Fibroblast of pulmonary artery (primary cell): ENCODE measurements at regions not wholly inside any gene's neighbourhood (a gene's known extent, or its start where the extent isn't known, plus 50 kb on each side); places are given as distances from the start of the nearest gene placed in this dataset.

ENCODE experiments used
- DNase-seq: peaks from one replicate; pipeline ENCODE4 v3.0.0-alpha.2; 2010; ENCODE audit warnings: low read depth
- H3K4me3 ChIP-seq: replicated peaks from 2 replicates; pipeline ENCODE4 v1.5.1; 2011; ENCODE audit warnings: low read depth, mild to moderate bottlenecking, control low read depth, low read length, moderate library complexity
- TF ChIP-seq, protein P1 (sequence below): IDR thresholded peaks from 2 replicates; pipeline ENCODE4 v1.5.1; 2011; ENCODE audit warnings: mild to moderate bottlenecking, control low read depth, low read length, inconsistent platforms; ENCODE audit errors: missing control alignments

DNA sequence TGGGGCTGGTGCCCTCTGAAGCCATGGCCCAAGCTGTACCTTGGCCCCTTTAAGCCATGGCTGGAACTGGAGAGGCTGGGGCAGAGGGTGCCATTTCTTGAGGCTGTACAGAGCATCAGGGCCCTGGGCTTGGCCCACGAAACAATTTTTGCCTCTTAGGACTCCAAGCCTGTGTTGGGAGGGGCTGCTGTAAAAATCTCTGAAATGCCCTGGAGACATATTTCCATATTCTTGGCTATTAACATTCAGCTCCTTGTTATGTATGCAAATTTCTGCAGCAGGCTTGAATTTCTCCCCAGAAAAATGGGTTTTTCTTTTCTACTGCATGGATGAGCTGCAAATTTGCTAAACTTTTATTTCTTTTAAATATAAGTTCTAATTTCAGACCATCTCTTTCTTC, 834.0 kb downstream of the DSC3 start:
- H3K4me3 ChIP-seq = no peak overlapping the region
- DNase-seq = no peak
- TF ChIP-seq, protein P1, sequence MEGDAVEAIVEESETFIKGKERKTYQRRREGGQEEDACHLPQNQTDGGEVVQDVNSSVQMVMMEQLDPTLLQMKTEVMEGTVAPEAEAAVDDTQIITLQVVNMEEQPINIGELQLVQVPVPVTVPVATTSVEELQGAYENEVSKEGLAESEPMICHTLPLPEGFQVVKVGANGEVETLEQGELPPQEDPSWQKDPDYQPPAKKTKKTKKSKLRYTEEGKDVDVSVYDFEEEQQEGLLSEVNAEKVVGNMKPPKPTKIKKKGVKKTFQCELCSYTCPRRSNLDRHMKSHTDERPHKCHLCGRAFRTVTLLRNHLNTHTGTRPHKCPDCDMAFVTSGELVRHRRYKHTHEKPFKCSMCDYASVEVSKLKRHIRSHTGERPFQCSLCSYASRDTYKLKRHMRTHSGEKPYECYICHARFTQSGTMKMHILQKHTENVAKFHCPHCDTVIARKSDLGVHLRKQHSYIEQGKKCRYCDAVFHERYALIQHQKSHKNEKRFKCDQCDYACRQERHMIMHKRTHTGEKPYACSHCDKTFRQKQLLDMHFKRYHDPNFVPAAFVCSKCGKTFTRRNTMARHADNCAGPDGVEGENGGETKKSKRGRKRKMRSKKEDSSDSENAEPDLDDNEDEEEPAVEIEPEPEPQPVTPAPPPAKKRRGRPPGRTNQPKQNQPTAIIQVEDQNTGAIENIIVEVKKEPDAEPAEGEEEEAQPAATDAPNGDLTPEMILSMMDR = no peak

DNA sequence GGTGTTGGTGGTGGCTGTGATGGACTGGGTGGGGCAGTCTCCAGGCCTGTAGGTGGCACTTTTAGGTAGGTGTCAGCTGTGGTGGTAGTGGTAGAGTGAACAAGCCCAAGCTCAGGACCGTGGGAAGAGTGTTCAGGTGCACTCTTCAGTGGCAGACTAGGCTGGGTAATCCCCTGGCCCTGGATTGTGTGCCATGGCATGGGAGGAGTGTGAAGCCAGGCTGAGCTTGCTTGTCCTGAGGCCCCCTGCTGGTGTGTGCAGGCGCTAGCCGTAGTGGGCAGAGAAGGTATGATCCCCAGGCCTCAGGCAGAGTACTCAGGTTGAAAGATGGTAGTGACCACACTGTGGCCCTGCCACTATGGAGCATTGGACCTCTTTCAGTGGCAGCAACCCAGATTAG, 850.3 kb downstream of the DSC3 start:
- no peak for DNase-seq
- TF ChIP-seq, protein P1 = no peak
- no peak overlapping the region for H3K4me3 ChIP-seq

DNA sequence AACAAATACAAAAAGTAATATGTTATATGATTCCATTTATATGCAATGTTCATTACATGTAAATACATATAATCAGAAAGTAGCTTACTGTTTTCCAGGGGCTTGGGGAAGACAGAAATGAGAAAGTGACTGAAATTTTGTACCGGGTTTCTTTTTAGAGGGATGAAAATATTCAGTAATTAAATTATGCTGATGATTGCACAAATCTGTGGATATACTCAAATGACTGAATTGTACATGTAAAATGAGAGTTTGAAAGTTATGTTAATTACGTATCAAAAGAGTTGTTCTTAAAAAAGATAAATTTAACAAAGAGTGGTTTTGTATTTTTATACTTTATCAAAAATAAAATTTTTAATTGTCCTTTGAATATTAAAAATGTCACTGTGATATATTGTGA, 856.3 kb downstream of the DSC3 start:
- H3K4me3 ChIP-seq = no peak overlapping the region
- TF ChIP-seq, protein P1 = no peak

DNA sequence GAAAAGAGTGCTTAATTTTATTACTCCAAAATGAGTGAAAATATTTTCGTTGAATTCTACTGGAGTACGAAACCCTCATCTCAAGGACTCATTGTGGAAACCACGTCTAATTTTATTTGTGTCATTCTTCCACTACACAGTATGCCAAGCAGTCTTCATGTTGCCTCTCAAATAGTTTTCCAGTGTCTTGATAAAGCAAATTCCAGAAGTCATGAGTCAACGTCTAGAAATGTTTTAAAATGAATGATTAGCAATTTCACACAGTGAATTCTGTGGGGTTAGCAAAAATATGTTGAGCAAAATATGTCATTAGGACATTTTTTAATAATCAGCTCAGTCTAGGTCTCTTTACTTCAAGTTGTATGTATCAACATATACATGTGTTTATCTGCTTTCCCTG, 865.5 kb downstream of the DSC3 start:
- peak; percentile 45 for DNase-seq
- H3K4me3 ChIP-seq = no peak overlapping the region
- TF ChIP-seq, protein P1 = no peak

More for the DNA sequence above, 856.3 kb downstream of the DSC3 start:
- DNase-seq = no peak

DNA sequence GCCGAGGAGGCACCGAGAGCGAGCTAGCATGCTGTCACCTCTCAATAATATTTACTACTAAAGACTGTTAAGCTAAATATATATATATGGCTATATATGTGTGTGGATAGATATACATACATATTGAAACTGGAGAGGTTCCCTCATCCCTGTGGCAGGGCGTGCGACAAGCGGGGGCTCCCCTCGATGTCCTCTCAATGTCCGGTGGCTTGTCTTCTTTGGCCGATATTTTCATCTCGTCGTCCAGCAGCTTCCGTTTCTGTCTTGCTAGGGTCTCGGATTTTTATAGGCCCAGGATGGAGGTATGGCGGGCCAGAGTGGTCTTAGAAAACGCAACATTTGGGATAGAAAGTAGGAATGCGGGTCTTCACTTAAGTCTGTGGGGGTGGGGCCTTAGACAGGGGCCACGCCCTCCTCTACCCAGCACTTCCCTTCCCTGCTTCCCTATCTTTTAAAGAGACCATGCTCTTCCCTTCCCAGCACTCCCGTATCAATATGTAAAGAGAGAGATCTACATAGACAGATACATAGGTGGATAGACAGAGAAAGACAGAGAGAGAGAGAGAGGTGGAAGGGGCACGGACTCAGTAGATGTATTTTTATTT, 866.8 kb downstream of the DSC3 start:
- TF ChIP-seq, protein P1 = no peak
- no peak for DNase-seq
- H3K4me3 ChIP-seq = no peak overlapping the region

DNA sequence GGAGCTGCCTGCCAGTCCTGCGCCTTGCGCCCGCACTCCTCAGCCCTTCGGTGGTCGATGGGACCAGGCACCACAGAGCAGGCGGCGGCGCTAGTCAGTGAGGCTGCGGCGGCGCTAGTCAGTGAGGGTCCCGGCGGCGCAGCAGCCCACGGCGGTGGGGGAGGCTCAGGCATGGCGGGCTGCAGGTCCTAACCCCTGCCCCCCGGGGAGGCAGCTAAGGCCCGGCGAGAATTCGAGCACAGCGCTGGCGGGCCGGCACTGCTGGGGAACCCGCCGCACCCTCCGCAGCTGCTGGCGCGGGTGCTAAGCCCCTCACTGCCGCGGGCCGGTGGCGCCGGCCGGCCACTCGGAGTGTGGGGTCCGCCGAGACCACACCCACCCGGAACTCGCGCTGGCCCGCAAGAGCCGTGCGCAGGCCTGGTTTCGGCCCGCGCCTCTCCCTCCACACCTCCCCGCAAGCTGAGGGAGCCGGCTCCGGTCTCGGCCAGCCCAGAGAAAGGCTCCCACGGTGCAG, 867.4 kb downstream of the DSC3 start:
- TF ChIP-seq, protein P1 = no peak
- no peak overlapping the region for H3K4me3 ChIP-seq
- DNase-seq = no peak

DNA sequence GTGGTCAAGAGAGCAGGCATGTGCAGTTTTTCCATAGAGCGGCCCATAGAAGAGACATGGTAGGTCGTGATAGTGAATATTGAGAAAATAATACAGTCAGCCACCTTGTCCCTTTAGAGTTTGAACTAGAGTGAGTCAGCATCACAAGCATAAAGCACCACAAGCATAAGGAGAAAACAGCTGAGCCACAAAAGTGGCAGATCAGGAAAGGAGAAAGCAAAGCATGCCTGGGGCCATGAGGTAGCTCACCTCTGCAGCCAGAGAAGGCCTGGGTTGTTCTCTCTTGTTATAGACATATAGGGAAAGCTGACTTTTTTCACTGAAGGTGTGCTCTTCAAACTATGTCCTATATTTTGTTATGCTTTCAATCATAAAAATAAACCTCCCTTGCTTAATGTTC, 879.0 kb downstream of the DSC3 start:
- DNase-seq = no peak
- TF ChIP-seq, protein P1 = no peak
- H3K4me3 ChIP-seq = no peak overlapping the region
